ENCODE measurements at regions not wholly inside any gene's neighbourhood (a gene's known extent, or its start where the extent isn't known, plus 50 kb on each side); places are given as distances from the start of the nearest gene placed in this dataset.

GRCh38 chr18:61752973-61753372 is 139.8 kb downstream of the RNF152 start:
- no peak for TF ChIP-seq ZFP30 (CRISPR knock-in tag; IDR thresholded peaks at IDR 0.05)
- no peak for TF ChIP-seq CSRNP3 (CRISPR knock-in tag; IDR thresholded peaks at IDR 0.05)
- no peak for TF ChIP-seq ZNF70 (CRISPR knock-in tag; IDR thresholded peaks at IDR 0.05)
- TF ChIP-seq ZNF565 (CRISPR knock-in tag; conservative IDR thresholded peaks at IDR 0.05; ENCODE audit: low read depth): no peak
- TF ChIP-seq TCF4 (CRISPR knock-in tag; IDR thresholded peaks at IDR 0.05; ENCODE audit: borderline replicate concordance): no peak
- TF ChIP-seq ARNTL (CRISPR knock-in tag; IDR thresholded peaks at IDR 0.05; ENCODE audit: borderline replicate concordance, low read depth): no peak
- no peak for TF ChIP-seq TOX (CRISPR knock-in tag; IDR thresholded peaks at IDR 0.05; ENCODE audit: borderline replicate concordance)
- no peak for TF ChIP-seq PPARA (CRISPR knock-in tag; IDR thresholded peaks at IDR 0.05; ENCODE audit: borderline replicate concordance)
- no peak for TF ChIP-seq ESRRG (CRISPR knock-in tag; IDR thresholded peaks at IDR 0.05)
- TF ChIP-seq ZFP3 (CRISPR knock-in tag; IDR thresholded peaks at IDR 0.05): no peak
- TF ChIP-seq RARB (CRISPR knock-in tag; IDR thresholded peaks at IDR 0.05): no peak
- no peak for TF ChIP-seq CREB5 (CRISPR knock-in tag; IDR thresholded peaks at IDR 0.05; ENCODE audit: low read depth)
- no peak for TF ChIP-seq ZC3H10 (CRISPR knock-in tag; IDR thresholded peaks at IDR 0.05)
- no peak for ATAC-seq

- no peak for ATAC-seq
- TF ChIP-seq ISL1 (CRISPR knock-in tag; IDR thresholded peaks at IDR 0.05): no peak
- no peak for TF ChIP-seq OSR1 (CRISPR knock-in tag; IDR thresholded peaks at IDR 0.05)
- TF ChIP-seq ESRRG (CRISPR knock-in tag; IDR thresholded peaks at IDR 0.05): no peak
- TF ChIP-seq CSDC2 (CRISPR knock-in tag; IDR thresholded peaks at IDR 0.05): no peak
- no peak for TF ChIP-seq TOX (CRISPR knock-in tag; IDR thresholded peaks at IDR 0.05; ENCODE audit: borderline replicate concordance)
- TF ChIP-seq SNAI2 (CRISPR knock-in tag; IDR thresholded peaks at IDR 0.05): no peak
- no peak for TF ChIP-seq ZFP30 (CRISPR knock-in tag; IDR thresholded peaks at IDR 0.05)
- no peak for TF ChIP-seq POU6F1 (CRISPR knock-in tag; IDR thresholded peaks at IDR 0.05; ENCODE audit: borderline replicate concordance, low read depth)
- no peak for TF ChIP-seq ZFP3 (CRISPR knock-in tag; IDR thresholded peaks at IDR 0.05)
- TF ChIP-seq ZC3H10 (CRISPR knock-in tag; IDR thresholded peaks at IDR 0.05): no peak
- TF ChIP-seq ZNF565 (CRISPR knock-in tag; conservative IDR thresholded peaks at IDR 0.05; ENCODE audit: low read depth): no peak
- TF ChIP-seq CREB5 (CRISPR knock-in tag; IDR thresholded peaks at IDR 0.05; ENCODE audit: low read depth): no peak
- no peak for TF ChIP-seq PPARA (CRISPR knock-in tag; IDR thresholded peaks at IDR 0.05; ENCODE audit: borderline replicate concordance)
- TF ChIP-seq PATZ1 (CRISPR knock-in tag; IDR thresholded peaks at IDR 0.05; ENCODE audit: borderline replicate concordance): no peak
- TF ChIP-seq BACH2 (CRISPR knock-in tag; IDR thresholded peaks at IDR 0.05; ENCODE audit: borderline replicate concordance): no peak
- TF ChIP-seq TCF4 (CRISPR knock-in tag; IDR thresholded peaks at IDR 0.05; ENCODE audit: borderline replicate concordance): no peak
Measured at GRCh38 chr18:61750840-61751668, 141.8 kb downstream of the RNF152 start.

- TF ChIP-seq TOX (CRISPR knock-in tag; IDR thresholded peaks at IDR 0.05; ENCODE audit: borderline replicate concordance): no peak
- TF ChIP-seq CSDC2 (CRISPR knock-in tag; IDR thresholded peaks at IDR 0.05): no peak
- no peak for TF ChIP-seq SNAI2 (CRISPR knock-in tag; IDR thresholded peaks at IDR 0.05)
- no peak for ATAC-seq
Measured at GRCh38 chr18:61749546-61749945, 143.3 kb downstream of the RNF152 start.
